ENCODE measurements at regions not wholly inside any gene's neighbourhood (a gene's known extent, or its start where the extent isn't known, plus 50 kb on each side); places are given as distances from the start of the nearest gene placed in this dataset.

- no peak for TF ChIP-seq CTCF (IDR thresholded peaks at IDR 0.05)
- no peaks in the 10 kb centered on the region for H3K36me3 Mint-ChIP-seq (ENCODE audit: unreplicated experiment)
- no peak for DNase-seq (ENCODE audit: extremely low spot score, unreplicated experiment)
- H3K27me3 Mint-ChIP-seq (ENCODE audit: unreplicated experiment), result peaks cover 17% of the 10 kb centered on the region
- H3K9me3 Mint-ChIP-seq (ENCODE audit: unreplicated experiment), result no peaks in the 10 kb centered on the region
- no peak overlapping the region for H3K27ac Mint-ChIP-seq (ENCODE audit: unreplicated experiment)
- no peaks in the 10 kb centered on the region for H3K4me1 Mint-ChIP-seq (ENCODE audit: unreplicated experiment)
- no peak overlapping the region for H3K4me3 Mint-ChIP-seq (ENCODE audit: unreplicated experiment)
Observed at GRCh38 chr12:107302649-107303341, 209.4 kb upstream of the CRY1 start.

DNA sequence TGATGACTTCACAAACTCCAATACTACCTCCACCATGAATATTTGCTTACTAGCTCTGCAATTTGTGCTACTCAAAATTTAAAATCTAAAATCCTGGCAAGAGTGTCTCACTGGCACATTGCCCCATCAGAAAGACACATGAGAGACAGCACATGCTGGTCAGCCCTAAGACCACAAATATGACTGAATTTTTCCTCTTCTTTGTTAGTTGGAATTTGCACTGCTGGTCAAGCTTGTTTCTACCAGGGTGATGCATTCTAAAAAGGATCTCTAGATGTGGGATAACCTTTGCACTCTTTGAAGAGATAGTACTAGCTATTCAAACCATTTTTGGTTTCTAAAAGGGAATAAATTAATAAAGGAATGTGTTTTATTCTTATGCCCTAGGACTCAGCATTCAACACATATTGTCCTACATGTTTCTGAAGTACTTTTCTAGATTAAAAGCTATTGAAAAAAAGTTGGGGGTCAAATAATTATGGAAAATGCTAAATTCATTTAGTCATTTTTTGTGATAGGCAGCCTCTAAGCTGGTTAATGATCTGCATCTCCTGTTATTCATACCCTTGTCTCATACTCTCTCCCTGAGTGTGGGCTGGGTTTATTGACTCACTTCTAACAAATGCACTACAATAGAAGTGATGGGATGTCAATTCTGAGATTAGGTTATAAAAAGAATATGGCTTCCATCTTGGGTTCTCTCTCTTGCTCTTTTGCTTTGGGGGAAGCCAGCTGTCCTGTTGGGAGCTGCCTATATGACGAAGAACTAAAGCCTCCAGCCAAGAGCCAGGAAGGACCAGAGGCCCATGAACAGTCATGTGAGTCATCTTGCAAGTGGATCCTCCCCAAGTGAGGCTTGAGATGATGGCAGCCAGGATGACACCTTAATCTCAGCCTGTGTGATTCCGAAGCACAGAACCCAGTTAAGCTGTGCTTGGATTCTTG lies 211.5 kb upstream of the CRY1 start:
- Mint-ChIP-seq H3K27ac (ENCODE audit: unreplicated experiment) (no peak overlapping the region), H3K9me3 (ENCODE audit: unreplicated experiment) (no peaks in the 10 kb centered on the region), H3K4me1 (ENCODE audit: unreplicated experiment) (no peaks in the 10 kb centered on the region), H3K4me3 (ENCODE audit: unreplicated experiment) (no peak overlapping the region), H3K36me3 (ENCODE audit: unreplicated experiment) (no peaks in the 10 kb centered on the region), H3K27me3 (ENCODE audit: unreplicated experiment) (peaks cover 30% of the 10 kb centered on the region)
- TF ChIP-seq CTCF (IDR thresholded peaks at IDR 0.05), result no peak
- no peak for DNase-seq (ENCODE audit: extremely low spot score, unreplicated experiment)

DNA sequence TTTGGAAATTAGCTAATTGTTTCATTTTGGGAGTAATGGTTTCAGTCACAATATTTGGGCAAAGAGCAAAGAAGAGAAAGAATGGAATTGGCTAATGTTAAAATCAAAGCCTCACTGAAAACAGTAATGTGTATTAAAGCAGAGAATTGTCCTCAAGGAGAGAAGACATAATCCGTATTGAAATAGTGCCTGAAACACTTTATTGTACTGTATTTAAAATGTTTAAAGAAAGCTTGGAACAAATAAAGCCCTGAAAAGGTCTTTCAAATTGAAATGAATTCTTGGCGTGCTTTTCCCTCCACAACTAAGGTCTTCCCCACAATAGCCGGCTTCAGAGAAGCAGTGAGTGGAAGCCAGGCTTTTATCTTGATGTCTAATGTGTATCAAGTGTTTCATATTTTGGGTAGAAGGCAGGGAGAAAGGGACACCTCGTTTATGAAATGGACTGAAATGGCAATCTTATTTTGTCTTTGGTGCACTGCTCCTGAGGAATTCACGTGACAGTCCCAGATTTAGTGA lies 212.9 kb upstream of the CRY1 start:
- no peak for TF ChIP-seq CTCF (IDR thresholded peaks at IDR 0.05)
- H3K36me3 Mint-ChIP-seq (ENCODE audit: unreplicated experiment), result no peaks in the 10 kb centered on the region
- no peak overlapping the region for H3K27ac Mint-ChIP-seq (ENCODE audit: unreplicated experiment)
- H3K27me3 Mint-ChIP-seq (ENCODE audit: unreplicated experiment), result peaks cover 38% of the 10 kb centered on the region
- H3K4me3 Mint-ChIP-seq (ENCODE audit: unreplicated experiment), result no peak overlapping the region
- H3K9me3 Mint-ChIP-seq (ENCODE audit: unreplicated experiment), result no peaks in the 10 kb centered on the region
- no peak for DNase-seq (ENCODE audit: extremely low spot score, unreplicated experiment)
- no peaks in the 10 kb centered on the region for H3K4me1 Mint-ChIP-seq (ENCODE audit: unreplicated experiment)

DNA sequence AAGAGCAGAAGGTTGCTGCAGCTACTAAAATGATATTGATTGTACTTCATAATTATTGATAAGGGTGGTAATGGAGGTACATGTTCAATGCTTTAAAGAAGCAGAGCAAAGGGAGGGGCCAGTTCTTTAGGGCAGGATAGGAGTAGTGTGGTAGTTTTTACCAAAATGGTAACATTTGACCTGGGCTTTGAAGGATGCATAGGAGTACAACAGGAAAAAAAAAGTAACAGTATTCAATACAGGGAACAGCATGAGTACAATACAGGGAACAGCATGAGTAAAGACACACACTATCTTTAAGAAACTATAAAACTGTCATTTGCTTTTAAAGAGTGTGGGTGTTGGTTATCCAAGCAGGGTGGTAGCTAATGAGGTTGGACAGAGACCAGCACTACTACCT lies 215.0 kb upstream of the CRY1 start:
- no peak for DNase-seq (ENCODE audit: extremely low spot score, unreplicated experiment)
- H3K27ac Mint-ChIP-seq (ENCODE audit: unreplicated experiment), result no peak overlapping the region
- TF ChIP-seq CTCF (IDR thresholded peaks at IDR 0.05), result no peak
- H3K9me3 Mint-ChIP-seq (ENCODE audit: unreplicated experiment), result no peaks in the 10 kb centered on the region
- no peak overlapping the region for H3K4me3 Mint-ChIP-seq (ENCODE audit: unreplicated experiment)
- H3K4me1 Mint-ChIP-seq (ENCODE audit: unreplicated experiment), result no peaks in the 10 kb centered on the region
- H3K36me3 Mint-ChIP-seq (ENCODE audit: unreplicated experiment), result no peaks in the 10 kb centered on the region
- H3K27me3 Mint-ChIP-seq (ENCODE audit: unreplicated experiment), result peaks cover 51% of the 10 kb centered on the region

GRCh38 chr12:107309020-107309419 lies 215.7 kb upstream of the CRY1 start:
- Mint-ChIP-seq H3K4me3 (ENCODE audit: unreplicated experiment) (no peak overlapping the region), H3K4me1 (ENCODE audit: unreplicated experiment) (no peaks in the 10 kb centered on the region), H3K36me3 (ENCODE audit: unreplicated experiment) (no peaks in the 10 kb centered on the region), H3K9me3 (ENCODE audit: unreplicated experiment) (no peaks in the 10 kb centered on the region), H3K27ac (ENCODE audit: unreplicated experiment) (no peak overlapping the region), H3K27me3 (ENCODE audit: unreplicated experiment) (peaks cover 55% of the 10 kb centered on the region)
- no peak for TF ChIP-seq CTCF (IDR thresholded peaks at IDR 0.05)
- DNase-seq (ENCODE audit: extremely low spot score, unreplicated experiment), result no peak

All from osteocyte (in vitro differentiated cells).